HFFc6 (cell line): ENCODE measurements at regions not wholly inside any gene's neighbourhood (a gene's known extent, or its start where the extent isn't known, plus 50 kb on each side); places are given as distances from the start of the nearest gene placed in this dataset.

Experiments used
- DNase-seq: peaks from one replicate; pipeline ENCODE4 v3.0.0-alpha.2; 2018
- H3K27ac Mint-ChIP-seq: 2 replicates; pipeline ENCODE4 v1.8.0; 2020; ENCODE audit warnings: mild to moderate bottlenecking, mixed read lengths
- H3K27me3 Mint-ChIP-seq: 2 replicates; pipeline ENCODE4 v1.8.0; 2021; ENCODE audit warnings: mild to moderate bottlenecking, moderate library complexity, mixed read lengths; ENCODE audit not compliant: insufficient read depth
- H3K36me3 Mint-ChIP-seq: 2 replicates; pipeline ENCODE4 v1.8.0; 2021; ENCODE audit warnings: low read depth, mixed read lengths
- H3K4me1 Mint-ChIP-seq: 2 replicates; pipeline ENCODE4 v1.8.0; 2020; ENCODE audit warnings: low read depth, mixed read lengths
- H3K4me3 Mint-ChIP-seq: 2 replicates; pipeline ENCODE4 v1.8.0; 2020; ENCODE audit warnings: mild to moderate bottlenecking, moderate library complexity, mixed read lengths
- H3K9me3 Mint-ChIP-seq: 2 replicates; pipeline ENCODE4 v1.8.0; 2020; ENCODE audit warnings: mild to moderate bottlenecking, mixed read lengths
- CTCF ChIP-seq: fragments of 200-600 bp; sonication (generic); IDR thresholded peaks from 2 replicates; pipeline ENCODE4 v1.5.0; 2021; ENCODE audit warnings: antibody characterized with exemption, mild to moderate bottlenecking

DNA sequence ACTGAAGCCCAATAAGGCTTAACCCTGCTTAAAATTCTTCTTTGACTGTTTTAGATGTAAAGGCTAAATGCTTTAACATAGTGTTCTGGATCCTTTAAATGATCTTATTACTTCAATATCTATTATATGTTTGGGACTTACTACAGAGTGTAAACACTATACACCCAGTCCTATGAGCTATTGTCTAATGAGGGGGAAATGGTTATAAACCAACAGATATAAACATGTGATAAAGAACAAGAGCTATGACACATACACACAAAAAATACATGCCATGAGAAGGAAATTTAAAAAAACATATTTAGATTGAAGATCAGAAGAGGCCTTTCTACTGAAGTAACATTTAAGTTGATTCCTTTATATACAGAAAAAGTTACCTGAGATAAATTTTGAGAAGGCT lies 505.1 kb downstream of the FOXG1 start:
- no peak for DNase-seq
- no peaks in the 10 kb centered on the region for H3K36me3 Mint-ChIP-seq
- no peak for TF ChIP-seq CTCF
- H3K4me1 Mint-ChIP-seq, result peaks cover 23% of the 10 kb centered on the region
- H3K4me3 Mint-ChIP-seq, result no peak overlapping the region
- H3K9me3 Mint-ChIP-seq, result no peaks in the 10 kb centered on the region
- H3K27ac Mint-ChIP-seq, result no peak overlapping the region
- no peaks in the 10 kb centered on the region for H3K27me3 Mint-ChIP-seq

GRCh38 chr14:29273513-29273912 lies 506.9 kb downstream of the FOXG1 start:
- TF ChIP-seq CTCF, result peak; percentile 55

DNA sequence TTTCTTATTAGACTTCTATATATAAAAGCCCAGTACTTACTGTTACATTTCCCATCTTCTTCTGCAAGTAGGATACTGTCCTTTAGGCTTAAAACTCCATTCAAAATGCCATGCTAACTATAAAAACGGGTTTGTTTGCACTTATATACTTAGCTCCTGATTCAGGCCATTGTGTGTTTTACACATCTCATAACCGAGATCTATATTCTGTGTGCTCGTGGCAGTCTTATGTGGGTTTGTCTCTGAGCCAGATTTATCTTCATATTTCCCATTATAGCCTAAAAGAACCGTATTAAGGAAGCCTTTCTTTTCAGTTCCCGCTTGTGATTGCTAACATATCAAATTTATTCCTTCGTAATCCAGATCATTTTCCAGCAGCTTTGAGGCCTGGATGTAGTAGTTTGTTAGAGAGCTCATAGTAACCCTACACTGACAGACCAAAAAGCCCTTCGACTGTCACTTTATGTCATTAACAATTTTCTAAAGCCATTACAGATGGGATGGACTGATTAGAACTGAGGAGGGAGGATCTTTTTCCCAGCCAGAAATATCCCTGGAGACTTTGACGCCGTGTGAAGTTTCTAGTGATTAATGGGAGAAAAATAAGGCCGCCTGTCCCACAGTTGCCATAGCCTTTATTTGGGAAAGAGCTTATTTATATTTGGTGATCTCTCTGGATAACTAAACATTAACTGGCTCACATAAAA lies 508.5 kb downstream of the FOXG1 start:
- no peaks in the 10 kb centered on the region for H3K36me3 Mint-ChIP-seq
- no peaks in the 10 kb centered on the region for H3K27me3 Mint-ChIP-seq
- no peak overlapping the region for H3K27ac Mint-ChIP-seq
- no peak overlapping the region for H3K4me3 Mint-ChIP-seq
- no peaks in the 10 kb centered on the region for H3K9me3 Mint-ChIP-seq
- peaks cover 40% of the 10 kb centered on the region for H3K4me1 Mint-ChIP-seq
- TF ChIP-seq CTCF, result no peak
- DNase-seq, result no peak

More at GRCh38 chr14:29273513-29273912, 506.9 kb downstream of the FOXG1 start:
- H3K36me3 Mint-ChIP-seq, result no peaks in the 10 kb centered on the region
- H3K4me3 Mint-ChIP-seq, result no peak overlapping the region
- no peak for DNase-seq
- no peak overlapping the region for H3K27ac Mint-ChIP-seq
- no peaks in the 10 kb centered on the region for H3K27me3 Mint-ChIP-seq
- H3K9me3 Mint-ChIP-seq, result no peaks in the 10 kb centered on the region
- H3K4me1 Mint-ChIP-seq, result peaks cover 33% of the 10 kb centered on the region

DNA sequence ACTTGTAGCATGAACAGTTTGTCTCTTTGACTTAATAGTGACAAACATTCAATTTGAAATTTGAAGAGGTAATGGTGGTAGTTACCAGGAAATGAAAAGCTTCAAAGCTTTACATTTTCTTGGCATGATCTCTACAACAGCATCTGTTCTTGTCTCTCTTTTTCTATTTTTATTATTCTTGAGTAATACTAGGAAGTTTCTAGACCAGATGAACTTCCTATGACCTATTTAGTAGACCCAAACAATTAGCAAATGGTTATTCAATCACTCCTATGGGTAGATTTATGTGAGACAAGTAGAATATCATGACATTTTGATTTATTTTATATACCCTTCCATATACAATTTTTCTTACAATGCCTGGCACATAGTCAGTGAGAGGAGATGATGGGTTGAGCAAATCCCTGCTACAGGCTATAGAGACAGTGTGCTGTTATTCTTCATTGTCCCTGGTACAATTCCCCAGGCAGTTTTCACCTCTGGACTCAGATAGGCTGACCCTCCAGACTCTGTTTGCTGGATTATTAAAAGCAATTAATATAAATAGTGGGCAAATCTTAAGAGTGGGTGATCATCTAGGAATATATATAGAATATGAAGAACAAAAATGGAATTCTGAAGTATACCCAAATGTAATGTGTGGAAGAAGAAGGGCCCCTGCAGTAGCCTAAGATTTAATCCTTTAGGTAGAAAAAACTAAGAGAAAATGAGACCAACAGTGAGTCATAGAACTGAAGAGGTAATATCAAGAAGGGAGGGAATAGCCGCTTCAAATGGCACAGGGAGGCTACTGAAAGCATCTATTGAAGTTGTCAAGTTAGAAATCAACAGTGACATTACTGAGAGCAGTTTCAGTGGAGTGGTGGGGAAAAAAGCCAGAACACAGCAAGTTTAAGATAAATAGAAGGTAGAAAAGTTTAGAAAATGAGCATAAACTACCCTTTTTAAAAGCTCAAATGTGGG lies 512.0 kb downstream of the FOXG1 start:
- no peak overlapping the region for H3K4me3 Mint-ChIP-seq
- DNase-seq, result no peak
- H3K27me3 Mint-ChIP-seq, result no peaks in the 10 kb centered on the region
- no peaks in the 10 kb centered on the region for H3K9me3 Mint-ChIP-seq
- H3K36me3 Mint-ChIP-seq, result no peaks in the 10 kb centered on the region
- H3K4me1 Mint-ChIP-seq, result peaks cover 42% of the 10 kb centered on the region
- H3K27ac Mint-ChIP-seq, result no peak overlapping the region
- no peak for TF ChIP-seq CTCF

- no peak for TF ChIP-seq CTCF
- Mint-ChIP-seq H3K36me3 (peaks cover 14% of the 10 kb centered on the region; the same call in 1 of the 2 replicates), H3K27ac (peak overlapping the region; percentile 78), H3K9me3 (peaks cover 11% of the 10 kb centered on the region; the same call in 1 of the 2 replicates), H3K27me3 (no peaks in the 10 kb centered on the region), H3K4me1 (peaks cover 28% of the 10 kb centered on the region), H3K4me3 (peak overlapping the region; percentile 44)
- peak; percentile 48 for DNase-seq
Observed at GRCh38 chr14:29282169-29282568, 515.6 kb downstream of the FOXG1 start.
